Sciatic nerve (tissue), 2 donors: ENCODE measurements at regions not wholly inside any gene's neighbourhood (a gene's known extent, or its start where the extent isn't known, plus 50 kb on each side); places are given as distances from the start of the nearest gene placed in this dataset.

Source experiments
- ATAC-seq: fragments of 200-7000 bp; cut with Tn5 transposase; one replicate; pipeline ENCODE4 v1.9.1; 2020; ENCODE audit warnings: mild to moderate bottlenecking, moderate library complexity
- DNase-seq: peaks from one replicate; pipeline ENCODE4 v3.0.0-alpha.2; 2020; ENCODE audit warnings: low spot score
- intact Hi-C: fragments of 100-400 bp; cut with DNase I; formaldehyde crosslinking; loops from one replicate; pipeline ENCODE4 v1.14.2; 2022
- donor health status: DM: no; HTN: no; CAD: no.
- donor health status: DM: no; HTN: no; CAD: no.

DNA sequence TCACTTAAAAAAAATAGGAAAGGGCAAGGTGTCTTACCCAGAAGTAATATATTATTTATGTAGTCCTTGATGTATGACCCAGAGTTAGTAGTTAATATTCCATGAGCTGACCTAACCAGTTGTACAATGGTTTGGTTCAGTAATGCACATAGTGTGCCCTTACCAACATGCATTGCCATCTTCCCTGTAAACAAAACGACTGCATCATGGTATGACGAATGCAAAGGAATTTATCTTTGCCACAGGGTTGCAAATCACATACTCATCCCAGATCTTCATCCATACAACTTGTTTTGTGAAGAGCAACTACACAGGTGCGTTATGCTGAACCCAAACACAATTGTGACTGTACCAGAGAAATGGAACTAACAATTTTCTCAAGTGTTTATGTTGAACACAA is 68.9 kb upstream of the ZSWIM2 start:
- no peak for DNase-seq
- intact Hi-C loops = no loop called here
- no peak for ATAC-seq

DNA sequence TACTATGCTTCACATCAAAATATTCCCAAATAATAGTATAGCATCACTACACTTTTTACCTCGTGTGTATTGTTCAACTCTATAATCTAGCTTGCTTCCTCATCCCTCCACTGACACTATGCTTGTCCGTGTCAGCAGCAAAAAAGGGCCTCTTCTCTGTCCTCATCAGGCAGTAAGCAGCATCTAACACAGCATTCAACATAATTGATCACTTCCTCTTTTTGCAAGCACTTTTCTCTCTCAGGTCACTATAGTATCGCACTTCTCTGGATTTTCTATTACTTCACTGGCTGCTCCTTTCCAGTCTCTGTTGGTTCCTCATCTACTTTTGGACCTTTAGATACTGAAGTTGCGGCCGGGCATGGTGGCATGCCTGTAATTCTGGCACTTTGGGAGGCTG is 64.9 kb upstream of the ZSWIM2 start:
- DNase-seq (no peak), ATAC-seq (no peak)
- intact Hi-C loops = no loop called here

DNA sequence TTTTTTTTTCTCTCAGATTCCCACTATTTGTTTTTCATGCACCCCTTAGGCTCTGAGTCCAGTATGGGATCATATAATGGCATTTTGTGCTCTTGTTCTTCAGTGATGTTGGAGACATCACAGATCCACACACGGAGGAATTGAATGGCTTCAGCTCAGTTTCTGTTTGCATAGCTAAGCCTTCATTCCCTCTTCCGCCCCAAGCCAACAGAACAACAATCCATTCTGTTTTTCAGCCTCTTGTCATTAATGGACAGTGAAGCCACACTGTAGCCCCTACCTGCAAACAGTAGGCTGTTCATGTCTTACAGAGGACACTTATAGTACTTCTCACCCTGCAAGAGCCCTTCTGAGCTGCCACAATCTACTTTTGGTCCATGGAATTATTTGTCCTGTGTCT is 64.0 kb upstream of the ZSWIM2 start:
- ATAC-seq = no peak
- intact Hi-C loops = no loop called here

DNA sequence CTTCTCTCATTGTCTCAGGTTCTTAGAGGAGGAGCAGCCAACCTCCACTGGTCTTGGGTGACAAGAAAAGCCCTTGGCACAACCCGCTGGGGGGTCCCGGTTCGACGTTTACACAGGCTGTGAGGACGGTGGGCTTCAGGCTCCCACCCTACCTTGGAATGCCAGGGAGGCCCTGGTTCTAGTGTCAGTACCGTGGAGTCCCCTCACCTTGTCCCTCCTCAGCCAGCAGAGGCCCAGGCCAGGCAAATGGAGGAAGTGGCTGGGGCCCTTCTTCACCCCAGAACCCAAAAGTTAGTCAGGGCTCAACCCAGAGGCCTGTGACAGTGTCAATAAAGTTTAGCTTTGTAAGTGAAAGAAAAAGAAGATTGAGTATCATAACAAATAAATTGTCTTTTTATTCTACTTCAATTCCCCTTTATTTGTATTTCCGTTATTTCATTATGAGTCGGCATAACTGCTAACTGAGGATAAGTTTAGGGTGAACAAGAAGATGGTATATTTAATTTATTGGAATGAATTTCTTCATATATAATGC is 62.6 kb upstream of the ZSWIM2 start:
- DNase-seq = no peak
- no peak for ATAC-seq
- intact Hi-C loops = no loop called here

More for the DNA sequence above, 64.0 kb upstream of the ZSWIM2 start:
- no peak for DNase-seq

DNA sequence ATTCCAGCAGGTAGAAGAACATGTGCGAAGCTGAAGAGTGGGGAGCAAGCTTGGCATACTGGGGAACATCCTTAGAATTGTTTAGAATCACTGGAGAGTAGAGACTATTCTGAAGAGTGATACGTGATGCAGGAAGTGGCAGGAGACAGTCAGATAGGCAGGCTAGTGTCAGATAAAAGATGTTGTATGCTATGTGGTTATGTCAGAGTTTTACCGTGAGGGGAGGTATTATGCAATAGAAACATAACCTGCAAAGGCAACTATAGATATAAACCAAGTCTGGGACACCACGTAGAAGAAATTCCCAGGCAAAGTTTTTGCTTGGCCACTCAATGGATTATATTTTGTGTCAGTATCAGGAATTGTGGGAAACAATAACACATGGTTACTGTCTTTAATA is 62.0 kb upstream of the ZSWIM2 start:
- intact Hi-C loops = no loop called here
- no peak for DNase-seq
- ATAC-seq = no peak

DNA sequence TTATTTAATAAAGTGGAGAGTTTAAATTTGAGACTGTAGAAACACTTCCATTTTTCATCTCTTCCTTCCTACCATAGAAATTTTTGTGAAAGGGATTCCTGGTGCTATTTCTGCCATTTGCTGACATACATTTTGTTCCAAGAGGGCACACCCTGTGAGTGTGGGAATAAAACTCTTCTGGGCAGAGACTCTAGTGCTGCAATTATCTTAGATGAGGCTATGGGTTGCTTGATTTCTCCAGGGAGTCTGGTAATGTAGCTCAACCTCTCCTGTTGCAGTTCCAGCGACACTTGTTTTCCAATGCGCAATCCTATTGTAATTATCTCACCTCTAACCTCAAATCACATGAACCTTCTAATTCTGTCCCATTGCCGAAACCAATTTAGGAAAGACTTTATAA is 60.1 kb upstream of the ZSWIM2 start:
- ATAC-seq (no peak), DNase-seq (no peak)
- intact Hi-C loops = no loop called here

DNA sequence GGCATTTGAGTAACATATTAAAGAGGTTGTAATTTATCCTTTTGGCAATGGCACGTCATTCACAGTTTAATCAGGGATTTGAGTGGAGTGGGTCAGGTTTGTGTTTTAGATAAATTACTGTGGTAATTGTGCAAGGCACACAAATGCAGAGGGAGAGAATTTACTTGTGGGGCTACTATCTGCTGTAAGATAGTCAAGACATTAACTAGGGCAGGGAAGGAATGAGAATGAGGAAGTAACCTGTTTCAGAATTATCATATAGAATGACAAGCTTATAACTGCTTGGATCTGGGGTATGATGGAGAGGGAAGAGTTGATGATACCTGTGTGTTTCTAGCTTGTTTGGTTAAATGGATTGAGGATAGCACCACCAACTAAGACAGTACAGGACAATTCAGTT is 58.9 kb upstream of the ZSWIM2 start:
- DNase-seq (no peak), ATAC-seq (no peak)
- intact Hi-C loops = no loop called here

DNA sequence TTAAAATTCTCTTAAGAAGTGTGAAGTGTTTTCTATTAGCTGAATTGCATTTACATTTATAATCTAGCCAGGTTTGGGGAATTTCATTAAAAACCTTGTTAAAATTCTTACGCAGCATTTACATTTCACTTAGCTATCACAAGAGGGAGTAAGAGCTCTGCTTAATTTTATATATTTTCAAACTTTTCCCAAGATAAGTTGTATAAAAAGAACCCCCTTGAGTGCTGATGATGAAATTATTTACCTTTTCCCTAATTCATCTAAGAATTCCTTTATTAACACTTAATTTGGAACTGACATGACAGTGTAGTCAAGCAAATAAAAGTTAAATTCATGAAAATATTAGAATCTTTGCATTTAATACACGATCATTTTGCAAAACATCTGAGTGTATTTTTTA is 54.2 kb upstream of the ZSWIM2 start:
- DNase-seq = no peak
- intact Hi-C loops = no loop called here
- ATAC-seq = no peak
